Neural cell (in vitro differentiated cells): ENCODE measurements at regions not wholly inside any gene's neighbourhood (a gene's known extent, or its start where the extent isn't known, plus 50 kb on each side); places are given as distances from the start of the nearest gene placed in this dataset.

Experiments used
- EP300 ChIP-seq: fragments of 450-650 bp; conservative IDR thresholded peaks from 2 replicates; pipeline ENCODE4 v1.6.1; 2014; ENCODE audit warnings: antibody characterized with exemption, mild to moderate bottlenecking, moderate library complexity; ENCODE audit not compliant: poor library complexity, severe bottlenecking
- EZH2 ChIP-seq: fragments of 200-600, 300-800 bp; shearing (Covaris generic), sonication (generic); IDR thresholded peaks from 2 replicates; pipeline ENCODE4 v1.6.1; 2014; ENCODE audit warnings: antibody characterized with exemption, low read length, borderline replicate concordance, mild to moderate bottlenecking; ENCODE audit not compliant: insufficient read depth, poor library complexity, severe bottlenecking
- POLR2AphosphoS5 ChIP-seq: IDR thresholded peaks from 2 replicates; pipeline ENCODE4 v1.6.1; 2012
- TAF1 ChIP-seq: IDR thresholded peaks from 2 replicates; pipeline ENCODE4 v1.6.1; 2012; ENCODE audit warnings: low read depth
- TF ChIP-seq, protein P1 (sequence below): fragments of 450-650 bp; IDR thresholded peaks from 2 replicates; pipeline ENCODE4 v1.5.1; 2014; ENCODE audit warnings: antibody characterized with exemption, mild to moderate bottlenecking, moderate library complexity; ENCODE audit not compliant: poor library complexity, severe bottlenecking

DNA sequence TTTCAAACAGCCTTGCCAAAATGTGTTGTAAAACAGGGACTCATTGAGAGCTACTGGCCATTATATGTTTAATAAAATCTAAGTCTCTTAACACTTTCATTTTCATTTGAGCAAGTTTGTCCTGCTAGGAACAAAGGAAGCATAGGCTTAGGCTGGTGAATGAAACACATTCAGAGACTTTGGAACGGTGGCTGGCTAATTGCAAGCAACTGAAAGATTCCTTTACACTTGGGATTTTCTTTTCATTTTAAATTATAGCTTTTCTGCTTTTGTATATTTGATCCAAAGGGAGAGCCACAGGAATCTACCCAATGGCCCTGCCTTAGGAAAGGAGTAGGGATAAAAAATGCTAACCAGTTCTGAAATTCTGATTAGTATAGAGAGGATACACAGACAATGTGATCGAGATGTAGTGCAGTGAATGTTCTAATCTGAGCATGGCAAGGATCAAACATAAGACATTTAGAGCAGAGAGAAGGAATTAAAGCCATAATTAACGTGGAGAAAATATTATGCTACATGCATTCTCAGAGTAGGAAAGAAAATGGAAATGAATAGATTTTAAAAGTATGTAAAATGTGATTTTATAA lies 911.4 kb upstream of the SLC39A10 start:
- no peak for TF ChIP-seq EZH2
- TF ChIP-seq TAF1: no peak
- TF ChIP-seq, protein P1, sequence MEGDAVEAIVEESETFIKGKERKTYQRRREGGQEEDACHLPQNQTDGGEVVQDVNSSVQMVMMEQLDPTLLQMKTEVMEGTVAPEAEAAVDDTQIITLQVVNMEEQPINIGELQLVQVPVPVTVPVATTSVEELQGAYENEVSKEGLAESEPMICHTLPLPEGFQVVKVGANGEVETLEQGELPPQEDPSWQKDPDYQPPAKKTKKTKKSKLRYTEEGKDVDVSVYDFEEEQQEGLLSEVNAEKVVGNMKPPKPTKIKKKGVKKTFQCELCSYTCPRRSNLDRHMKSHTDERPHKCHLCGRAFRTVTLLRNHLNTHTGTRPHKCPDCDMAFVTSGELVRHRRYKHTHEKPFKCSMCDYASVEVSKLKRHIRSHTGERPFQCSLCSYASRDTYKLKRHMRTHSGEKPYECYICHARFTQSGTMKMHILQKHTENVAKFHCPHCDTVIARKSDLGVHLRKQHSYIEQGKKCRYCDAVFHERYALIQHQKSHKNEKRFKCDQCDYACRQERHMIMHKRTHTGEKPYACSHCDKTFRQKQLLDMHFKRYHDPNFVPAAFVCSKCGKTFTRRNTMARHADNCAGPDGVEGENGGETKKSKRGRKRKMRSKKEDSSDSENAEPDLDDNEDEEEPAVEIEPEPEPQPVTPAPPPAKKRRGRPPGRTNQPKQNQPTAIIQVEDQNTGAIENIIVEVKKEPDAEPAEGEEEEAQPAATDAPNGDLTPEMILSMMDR: no peak
- TF ChIP-seq POLR2AphosphoS5: no peak
- TF ChIP-seq EP300: no peak
